Naive thymus-derived CD4-positive, alpha-beta T cell (primary cell): ENCODE measurements at regions not wholly inside any gene's neighbourhood (a gene's known extent, or its start where the extent isn't known, plus 50 kb on each side); places are given as distances from the start of the nearest gene placed in this dataset.
A peak's percentile ranks its signal among the peaks of the same experiment; 100 is the strongest.

Experiments
- ATAC-seq: fragments of 150-1000 bp; cut with Tn5 transposase; 2 replicates; pipeline ENCODE4 v1.10.0; 2021; ENCODE audit warnings: mild to moderate bottlenecking, moderate library complexity
- CTCF ChIA-PET: fragments of 350-600 bp; sonication (Branson Sonifier 250); formaldehyde crosslinking; loops from one replicate; lab custom pipeline; 2021; ENCODE audit warnings: antibody characterized with exemption; lab: Charles Lee
- POLR2A ChIA-PET: fragments of 350-600 bp; sonication (Branson Sonifier 250); formaldehyde crosslinking; loops from one replicate; lab custom pipeline; 2021; ENCODE audit warnings: antibody characterized with exemption, inconsistent platforms; lab: Charles Lee
- DNase-seq, 9 donors: peaks; one replicate each; pipeline versions ENCODE4 v3.0.0 to v3.0.0-alpha.2; 2020 to 2022; ENCODE audit warnings: mixed read lengths in 1 of 9
- H3K27ac ChIP-seq: one replicate; pipeline ENCODE4 v1.7.0; 2013; ENCODE audit warnings: mild to moderate bottlenecking, low read depth, low read length, moderate library complexity
- H3K27me3 ChIP-seq, 2 donors: one replicate each; pipeline ENCODE4 v1.7.0; 2013; ENCODE audit warnings: low read length in 2 of 2, mild to moderate bottlenecking in 2 of 2, moderate library complexity in 2 of 2; ENCODE audit not compliant: control insufficient read depth in 2 of 2, insufficient read depth in 2 of 2
- H3K36me3 ChIP-seq, 3 experiments: 1 replicate in 2 of 3; 2 replicates in 1 of 3; pipeline ENCODE4 v1.7.0; 2013; ENCODE audit warnings: low read length in 3 of 3, mild to moderate bottlenecking in 3 of 3, moderate library complexity in 1 of 3; ENCODE audit not compliant: insufficient read depth in 3 of 3, control insufficient read depth in 2 of 3
- H3K4me1 ChIP-seq, 2 donors: one replicate each; pipeline ENCODE4 v1.7.0; 2013; ENCODE audit warnings: low read length in 2 of 2, mild to moderate bottlenecking in 2 of 2, moderate library complexity in 1 of 2; ENCODE audit not compliant: control insufficient read depth in 2 of 2, insufficient read depth in 2 of 2
- H3K4me3 ChIP-seq: 2 replicates; pipeline ENCODE4 v1.7.0; 2013; ENCODE audit warnings: mild to moderate bottlenecking, low read length
- H3K9me3 ChIP-seq, 3 experiments: 1 replicate in 2 of 3; 2 replicates in 1 of 3; pipeline ENCODE4 v1.7.0; 2013; ENCODE audit warnings: low read length in 3 of 3; ENCODE audit not compliant: control insufficient read depth in 2 of 3
- H3K27ac Mint-ChIP-seq, 9 donors: one replicate each; pipeline ENCODE4 v1.8.0; 2020 to 2022; ENCODE audit warnings: mixed read lengths in 9 of 9, mild to moderate bottlenecking in 8 of 9, moderate library complexity in 5 of 9, inconsistent platforms in 2 of 9
- H3K27me3 Mint-ChIP-seq, 5 donors: one replicate each; pipeline ENCODE4 v1.8.0; 2021 to 2022; ENCODE audit warnings: mixed read lengths in 5 of 5, mild to moderate bottlenecking in 1 of 5
- H3K36me3 Mint-ChIP-seq, 5 donors: one replicate each; pipeline ENCODE4 v1.8.0; 2020 to 2022; ENCODE audit warnings: mixed read lengths in 5 of 5, mild to moderate bottlenecking in 3 of 5, inconsistent platforms in 1 of 5
- H3K4me1 Mint-ChIP-seq, 7 donors: one replicate each; pipeline ENCODE4 v1.8.0; 2020 to 2022; ENCODE audit warnings: mixed read lengths in 7 of 7, mild to moderate bottlenecking in 3 of 7, inconsistent platforms in 1 of 7
- H3K4me3 Mint-ChIP-seq, 10 donors: one replicate each; pipeline ENCODE4 v1.8.0; 2020 to 2022; ENCODE audit warnings: mild to moderate bottlenecking in 10 of 10, mixed read lengths in 10 of 10, moderate library complexity in 6 of 10, inconsistent platforms in 2 of 10
- H3K9me3 Mint-ChIP-seq, 11 donors: one replicate each; pipeline ENCODE4 v1.8.0; 2020 to 2022; ENCODE audit warnings: mixed read lengths in 11 of 11, mild to moderate bottlenecking in 4 of 11, inconsistent platforms in 1 of 11, moderate library complexity in 1 of 11
- intact Hi-C, 2 donors: fragments of 100-400 bp; cut with micrococcal nuclease; formaldehyde crosslinking; loops; one replicate each; pipeline ENCODE4 v1.15.1; 2023

GRCh38 chr11:44361813-44362212 is 51.9 kb upstream of the ALX4 start:
- DNase-seq (no peak), ATAC-seq (no peak)
- intact Hi-C loops = no loop called here
- Histone ChIP-seq H3K9me3 (no peaks in the 10 kb centered on the region), H3K27me3 (peaks cover 0 to 3% of the 10 kb centered on the region in 2 donors), H3K36me3 (no peaks in the 10 kb centered on the region), H3K4me3 (no peak overlapping the region), H3K27ac (no peak overlapping the region), H3K4me1 (no peaks in the 10 kb centered on the region)
- H3K27me3 Mint-ChIP-seq = peaks cover 9 to 27% (median 23%) of the 10 kb centered on the region in 5 donors
- H3K4me3 Mint-ChIP-seq = no peak overlapping the region
- no peaks in the 10 kb centered on the region for H3K4me1 Mint-ChIP-seq
- no peak overlapping the region for H3K27ac Mint-ChIP-seq
- ChIA-PET POLR2A (no interaction called here), CTCF (no interaction called here)
- peaks cover 0 to 7% (median 0%) of the 10 kb centered on the region in 5 donors for H3K36me3 Mint-ChIP-seq
- peaks cover 0 to 9% (median 3%) of the 10 kb centered on the region in 11 donors for H3K9me3 Mint-ChIP-seq

- H3K27ac Mint-ChIP-seq = no peak overlapping the region
- H3K27me3 ChIP-seq = no peaks in the 10 kb centered on the region
- H3K9me3 Mint-ChIP-seq = peaks cover 0 to 9% (median 3%) of the 10 kb centered on the region in 11 donors
- no peaks in the 10 kb centered on the region for H3K4me1 Mint-ChIP-seq
- peaks cover 0 to 7% (median 0%) of the 10 kb centered on the region in 5 donors for H3K36me3 Mint-ChIP-seq
- POLR2A ChIA-PET = no interaction called here
- H3K4me3 Mint-ChIP-seq = no peak overlapping the region
- no peak overlapping the region for H3K27ac ChIP-seq
- no peaks in the 10 kb centered on the region for H3K9me3 ChIP-seq
- DNase-seq (no peak), ATAC-seq (no peak)
- no peaks in the 10 kb centered on the region for H3K36me3 ChIP-seq
- H3K27me3 Mint-ChIP-seq = peaks cover 5 to 31% (median 23%) of the 10 kb centered on the region in 5 donors
- intact Hi-C loops = no loop called here
- H3K4me3 ChIP-seq = no peak overlapping the region
- no peaks in the 10 kb centered on the region for H3K4me1 ChIP-seq
- CTCF ChIA-PET = no interaction called here
These were observed 53.2 kb upstream of the ALX4 start for GRCh38 chr11:44363116-44363515.

- CTCF ChIA-PET = no interaction called here
- no peaks in the 10 kb centered on the region for H3K36me3 ChIP-seq
- no peak for ATAC-seq
- no peaks in the 10 kb centered on the region for H3K9me3 ChIP-seq
- peaks cover 0 to 26% (median 18%) of the 10 kb centered on the region in 5 donors for H3K27me3 Mint-ChIP-seq
- H3K27ac Mint-ChIP-seq = no peak overlapping the region
- H3K36me3 Mint-ChIP-seq = peaks cover 0 to 7% (median 0%) of the 10 kb centered on the region in 5 donors
- peaks cover 0 to 9% (median 3%) of the 10 kb centered on the region in 11 donors for H3K9me3 Mint-ChIP-seq
- H3K27me3 ChIP-seq = no peaks in the 10 kb centered on the region
- no peak overlapping the region for H3K27ac ChIP-seq
- no peak for DNase-seq
- no peak overlapping the region for H3K4me3 Mint-ChIP-seq
- POLR2A ChIA-PET = no interaction called here
- H3K4me1 ChIP-seq = no peaks in the 10 kb centered on the region
- intact Hi-C loops = no loop called here
- H3K4me3 ChIP-seq = no peak overlapping the region
- no peaks in the 10 kb centered on the region for H3K4me1 Mint-ChIP-seq
These were observed 54.7 kb upstream of the ALX4 start for GRCh38 chr11:44364596-44364995.

- no peaks in the 10 kb centered on the region for H3K36me3 ChIP-seq
- CTCF ChIA-PET = no interaction called here
- H3K27me3 ChIP-seq = no peaks in the 10 kb centered on the region
- H3K9me3 ChIP-seq = no peaks in the 10 kb centered on the region
- Mint-ChIP-seq H3K36me3 (peaks cover 0 to 7% (median 0%) of the 10 kb centered on the region in 5 donors), H3K9me3 (peaks cover 0 to 9% (median 3%) of the 10 kb centered on the region in 11 donors), H3K27me3 (peaks cover 0 to 26% (median 18%) of the 10 kb centered on the region in 5 donors), H3K4me1 (no peaks in the 10 kb centered on the region), H3K4me3 (no peak overlapping the region), H3K27ac (no peak overlapping the region)
- no peak for ATAC-seq
- intact Hi-C loops = no loop called here
- DNase-seq = no peak
- POLR2A ChIA-PET = no interaction called here
- H3K27ac ChIP-seq = no peak overlapping the region
- H3K4me1 ChIP-seq = no peaks in the 10 kb centered on the region
- H3K4me3 ChIP-seq = no peak overlapping the region
These were observed 55.7 kb upstream of the ALX4 start for GRCh38 chr11:44365616-44366015.

- Histone ChIP-seq H3K4me1 (no peaks in the 10 kb centered on the region), H3K9me3 (no peaks in the 10 kb centered on the region), H3K27ac (no peak overlapping the region), H3K36me3 (no peaks in the 10 kb centered on the region), H3K27me3 (no peaks in the 10 kb centered on the region), H3K4me3 (no peak overlapping the region)
- H3K9me3 Mint-ChIP-seq = peaks cover 0 to 9% (median 3%) of the 10 kb centered on the region in 11 donors
- POLR2A ChIA-PET = no interaction called here
- DNase-seq = no peak
- no peak overlapping the region for H3K4me3 Mint-ChIP-seq
- intact Hi-C loops = no loop called here
- no peak overlapping the region for H3K27ac Mint-ChIP-seq
- ATAC-seq = no peak
- peaks cover 0 to 26% (median 18%) of the 10 kb centered on the region in 5 donors for H3K27me3 Mint-ChIP-seq
- no peaks in the 10 kb centered on the region for H3K4me1 Mint-ChIP-seq
- H3K36me3 Mint-ChIP-seq = peaks cover 0 to 7% (median 0%) of the 10 kb centered on the region in 5 donors
- CTCF ChIA-PET = no interaction called here
These were observed 56.1 kb upstream of the ALX4 start for GRCh38 chr11:44366026-44366425.

GRCh38 chr11:44366741-44367140 is 56.8 kb upstream of the ALX4 start:
- Histone ChIP-seq H3K4me1 (no peaks in the 10 kb centered on the region), H3K4me3 (no peak overlapping the region), H3K27me3 (no peaks in the 10 kb centered on the region), H3K27ac (no peak overlapping the region), H3K9me3 (no peaks in the 10 kb centered on the region), H3K36me3 (no peaks in the 10 kb centered on the region)
- ChIA-PET CTCF (no interaction called here), POLR2A (no interaction called here)
- Mint-ChIP-seq H3K27ac (no peak overlapping the region), H3K9me3 (peaks cover 0 to 9% (median 3%) of the 10 kb centered on the region in 11 donors), H3K36me3 (peaks cover 0 to 7% (median 0%) of the 10 kb centered on the region in 5 donors), H3K27me3 (peaks cover 0 to 26% (median 18%) of the 10 kb centered on the region in 5 donors), H3K4me1 (no peaks in the 10 kb centered on the region), H3K4me3 (no peak overlapping the region)
- ATAC-seq = no peak
- intact Hi-C loops = no loop called here
- no peak for DNase-seq

GRCh38 chr11:44367452-44367851 is 57.5 kb upstream of the ALX4 start:
- H3K27ac Mint-ChIP-seq = peak overlapping the region in 1 of 9 donors; percentile 6
- peaks cover 0 to 7% (median 0%) of the 10 kb centered on the region in 5 donors for H3K36me3 Mint-ChIP-seq
- ATAC-seq (no peak), DNase-seq (no peak)
- Histone ChIP-seq H3K9me3 (no peaks in the 10 kb centered on the region), H3K36me3 (no peaks in the 10 kb centered on the region), H3K27ac (no peak overlapping the region), H3K4me3 (no peak overlapping the region), H3K27me3 (no peaks in the 10 kb centered on the region), H3K4me1 (no peaks in the 10 kb centered on the region)
- H3K4me1 Mint-ChIP-seq = no peaks in the 10 kb centered on the region
- peaks cover 0 to 9% (median 3%) of the 10 kb centered on the region in 11 donors for H3K9me3 Mint-ChIP-seq
- H3K27me3 Mint-ChIP-seq = peaks cover 0 to 26% (median 16%) of the 10 kb centered on the region in 5 donors
- CTCF ChIA-PET = no interaction called here
- intact Hi-C loops = no loop called here
- H3K4me3 Mint-ChIP-seq = no peak overlapping the region
- POLR2A ChIA-PET = no interaction called here
